ENCODE measurements at regions not wholly inside any gene's neighbourhood (a gene's known extent, or its start where the extent isn't known, plus 50 kb on each side); places are given as distances from the start of the nearest gene placed in this dataset.

DNA sequence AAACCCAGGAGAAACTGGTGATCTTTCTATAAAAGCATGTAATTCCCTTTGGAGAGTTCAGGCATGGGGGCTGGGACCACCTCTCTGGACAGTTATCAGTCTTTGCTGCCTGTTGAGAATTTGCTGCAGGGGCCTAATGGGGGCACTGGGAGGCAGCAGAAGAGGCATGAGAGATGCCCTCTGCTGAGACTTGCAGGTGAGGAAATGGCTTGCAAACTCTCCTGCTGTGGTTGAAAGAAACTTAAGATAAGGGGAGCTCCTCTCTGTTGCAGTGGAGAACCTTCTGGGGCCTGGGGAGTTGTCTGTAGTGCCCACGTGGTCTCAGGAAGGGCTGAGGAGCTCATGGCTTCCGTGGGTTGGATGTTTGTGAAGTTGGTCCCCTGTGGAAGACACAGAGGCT lies 301.1 kb upstream of the FOXF1 start:
- TF ChIP-seq CTCF (IDR thresholded peaks at IDR 0.05) = no peak
- no peak for TF ChIP-seq POLR2AphosphoS5 (IDR thresholded peaks at IDR 0.05)
- TF ChIP-seq POLR2A (IDR thresholded peaks at IDR 0.05) = no peak
